ENCODE measurements at regions not wholly inside any gene's neighbourhood (a gene's known extent, or its start where the extent isn't known, plus 50 kb on each side); places are given as distances from the start of the nearest gene placed in this dataset.

- H2BK15ac ChIP-seq (ENCODE audit: low read length), result no peak overlapping the region
- no peaks in the 10 kb centered on the region for H3K23me2 ChIP-seq (ENCODE audit: low read depth, low read length)
- H2BK20ac ChIP-seq (ENCODE audit: low read length), result no peak overlapping the region
- H3K9me3 ChIP-seq (ENCODE audit: insufficient read depth in 2 of 2, low read depth in 1 of 2, low read length in 1 of 2), result 0 out of 4 replicates have a peak, but pooled peaks cover 0 to 2% of the 10 kb centered on the region in 2 experiments
- H3K27ac ChIP-seq (ENCODE audit: low read depth, low read length), result no peak overlapping the region
- H3K14ac ChIP-seq (ENCODE audit: insufficient read length), result no peak overlapping the region
- H3K79me1 ChIP-seq (ENCODE audit: low read depth, low read length), result no peaks in the 10 kb centered on the region
- DNase-seq (ENCODE audit: low read depth in 1 of 2, low spot score in 2 of 2), result no peak
- H3K4me2 ChIP-seq (ENCODE audit: insufficient read depth in 1 of 2, low read depth in 2 of 2, low read length in 2 of 2), result no peak overlapping the region
- H3K4me1 ChIP-seq (replicated peaks in 1 of 4; ENCODE audit: control insufficient read depth in 3 of 4, insufficient read depth in 4 of 4, low read length in 3 of 4), result no peaks in the 10 kb centered on the region
- FAIRE-seq, result no peak
- no peak overlapping the region for H4K5ac ChIP-seq (ENCODE audit: insufficient read length, low read depth, low read length)
- no peak overlapping the region for H4K91ac ChIP-seq (replicated peaks; ENCODE audit: insufficient read length, low read length)
- H3K18ac ChIP-seq (ENCODE audit: extremely low read depth, low read length), result no peak overlapping the region
- H3K4ac ChIP-seq (replicated peaks; ENCODE audit: insufficient read length, low read depth, low read length), result no peak overlapping the region
- no peak overlapping the region for H2BK120ac ChIP-seq (replicated peaks; ENCODE audit: low read depth, low read length)
- H4K20me1 ChIP-seq (replicated peaks in 1 of 2; ENCODE audit: control insufficient read depth in 1 of 2, insufficient read depth in 2 of 2, low read length in 2 of 2), result no peaks in the 10 kb centered on the region
- H3K27me3 ChIP-seq (replicated peaks in 1 of 4; ENCODE audit: control insufficient read depth in 3 of 4, extremely low read depth in 1 of 4, insufficient read depth in 3 of 4, low read length in 3 of 4), result no peaks in the 10 kb centered on the region
- H2AFZ ChIP-seq (ENCODE audit: low read length), result no peak overlapping the region
- H2AK5ac ChIP-seq (ENCODE audit: low read depth, low read length), result no peak overlapping the region
- CTCF ChIA-PET (ENCODE audit: partially characterized antibody), result interaction anchor here (0.7 to 2.1 kb wide), 3 partner anchors 8 to 230 kb away, joined by 3 to 5 read pairs (median 4); no protein-coding TSS in a partner anchor
- no peaks in the 10 kb centered on the region for H3K79me2 ChIP-seq (ENCODE audit: control insufficient read depth in 1 of 2, insufficient read depth in 2 of 2, low read length in 2 of 2)
- POLR2A ChIA-PET (ENCODE audit: partially characterized antibody), result no interaction called here
- no peak overlapping the region for H3K56ac ChIP-seq (replicated peaks; ENCODE audit: insufficient read length, low read depth, low read length)
- no peak for TF ChIP-seq ZNF274 (IDR thresholded peaks at IDR 0.05; ENCODE audit: borderline replicate concordance, extremely low read depth, low read length)
- no peak for TF ChIP-seq NANOG (IDR thresholded peaks at IDR 0.05; ENCODE audit: insufficient read depth, low read depth, low read length, poor library complexity, severe bottlenecking)
- H3K23ac ChIP-seq (ENCODE audit: insufficient read length), result no peak overlapping the region
- no peak overlapping the region for H2BK12ac ChIP-seq (ENCODE audit: low read depth, low read length)
- H4K8ac ChIP-seq (ENCODE audit: extremely low read depth, insufficient read depth, low read length), result no peak overlapping the region
- H3K9ac ChIP-seq (replicated peaks in 1 of 4; ENCODE audit: extremely low read depth in 1 of 4, low read depth in 3 of 4, low read length in 3 of 4), result no peak overlapping the region
- H3K36me3 ChIP-seq (ENCODE audit: control insufficient read depth in 2 of 4, insufficient read depth in 4 of 4, low read length in 3 of 4), result no peaks in the 10 kb centered on the region
- H3K4me3 ChIP-seq (ENCODE audit: extremely low read depth in 1 of 4, insufficient read depth in 2 of 4, low read depth in 3 of 4, low read length in 4 of 4), result no peak overlapping the region
- no peak overlapping the region for H2BK5ac ChIP-seq (ENCODE audit: low read depth, low read length)
Observed at GRCh38 chr2:224122542-224122941, 83.5 kb upstream of the SERPINE2 start.
